HG03045 (cell line): ENCODE measurements at regions not wholly inside any gene's neighbourhood (a gene's known extent, or its start where the extent isn't known, plus 50 kb on each side); places are given as distances from the start of the nearest gene placed in this dataset.
"Not testable (repeated sequence)": the region's sequence is repeated elsewhere in the genome, so short reads cannot be mapped to it uniquely, and the experiment has no call there.

Experiments used
- ATAC-seq: cut with Tn5 transposase; IDR thresholded peaks from one replicate; pipeline ENCODE4 v1.9.1; 2021; ENCODE audit warnings: mild to moderate bottlenecking, moderate library complexity; ENCODE audit not compliant: unreplicated experiment

- no peak for ATAC-seq
Measured at GRCh38 chr3:66552846-66553245, 52.0 kb upstream of the LRIG1 start.

DNA sequence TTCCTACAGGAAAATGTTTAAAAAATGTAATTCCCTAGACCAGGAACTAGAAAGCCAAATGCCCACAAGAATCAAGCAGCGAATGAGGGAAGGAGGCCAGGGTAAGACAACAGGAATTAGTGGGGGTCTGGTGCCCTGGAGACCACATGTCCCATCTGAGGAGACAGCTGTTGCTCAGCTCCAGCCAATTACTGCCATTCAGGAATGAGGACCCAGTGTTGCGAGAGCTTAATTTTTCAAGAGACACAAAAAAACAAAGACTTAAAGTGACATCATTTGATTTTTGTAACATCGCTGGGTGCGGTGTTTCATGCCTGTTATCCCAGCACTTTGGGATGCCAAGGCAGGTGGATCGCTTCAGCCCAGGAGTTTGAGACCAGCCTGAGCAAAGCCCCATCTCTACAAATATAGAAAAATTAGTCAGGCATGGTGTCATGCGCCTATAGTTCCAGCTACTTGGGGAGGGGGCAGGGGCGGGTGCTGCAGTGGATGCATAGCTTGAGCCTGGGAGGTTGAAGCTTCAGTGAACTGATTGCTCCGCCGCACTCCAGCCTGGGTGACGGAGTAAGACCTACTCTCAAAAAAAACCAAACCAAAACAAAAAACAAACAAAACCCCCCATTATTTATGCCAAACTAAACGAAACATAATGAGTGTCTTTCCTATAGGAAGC is 52.8 kb upstream of the LRIG1 start:
- ATAC-seq = no peak

GRCh38 chr3:66554178-66554577 is 53.4 kb upstream of the LRIG1 start:
- ATAC-seq = no peak

GRCh38 chr3:66555214-66555844 is 54.5 kb upstream of the LRIG1 start:
- no peak for ATAC-seq

DNA sequence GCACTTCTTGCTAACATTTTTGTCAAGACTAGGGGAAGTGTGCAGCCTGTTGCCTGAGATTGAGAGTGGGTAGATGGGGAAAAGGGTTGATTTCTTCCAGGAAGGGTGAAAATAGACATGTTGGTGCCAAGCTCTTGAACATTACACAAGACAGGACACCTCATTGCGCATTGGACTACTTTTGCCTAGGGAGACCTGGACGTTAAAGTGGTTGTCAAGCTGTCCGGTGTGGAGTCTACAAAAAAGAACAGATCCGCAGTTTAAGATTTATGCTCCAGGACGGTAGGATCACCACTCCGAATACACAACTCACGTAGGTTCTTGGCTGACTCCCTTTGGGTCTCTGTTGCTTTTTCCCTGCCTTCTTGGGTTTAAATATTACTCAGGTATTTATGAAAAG is 56.3 kb upstream of the LRIG1 start:
- ATAC-seq = no peak

- not testable (repeated sequence) for ATAC-seq
Measured at GRCh38 chr3:66559924-66560323, 59.1 kb upstream of the LRIG1 start.

- ATAC-seq = no peak
Measured at GRCh38 chr3:66561367-66561766, 60.5 kb upstream of the LRIG1 start.

DNA sequence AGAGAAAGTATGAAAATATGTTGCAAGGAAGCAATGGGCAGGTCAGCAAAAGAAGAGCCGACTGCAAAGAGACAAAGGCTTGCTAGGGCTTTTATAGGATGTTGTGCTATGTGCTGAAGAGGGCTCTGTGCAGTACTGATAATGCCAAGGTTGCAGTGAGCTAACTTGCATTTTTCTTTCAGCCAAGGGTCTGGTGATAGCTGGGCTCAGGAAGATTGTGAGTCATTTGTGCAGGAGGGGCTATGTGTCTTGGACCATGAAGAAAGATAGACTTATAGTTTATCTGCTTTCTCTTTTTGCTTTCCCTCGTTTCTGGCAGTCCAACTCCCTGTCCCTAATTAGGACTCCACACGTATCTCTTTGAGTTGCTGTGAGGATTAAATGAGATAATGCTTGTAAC is 64.5 kb upstream of the LRIG1 start:
- ATAC-seq = no peak

GRCh38 chr3:66567077-66567476 is 66.3 kb upstream of the LRIG1 start:
- no peak for ATAC-seq

GRCh38 chr3:66572090-66572675 is 71.4 kb upstream of the LRIG1 start:
- no peak for ATAC-seq

DNA sequence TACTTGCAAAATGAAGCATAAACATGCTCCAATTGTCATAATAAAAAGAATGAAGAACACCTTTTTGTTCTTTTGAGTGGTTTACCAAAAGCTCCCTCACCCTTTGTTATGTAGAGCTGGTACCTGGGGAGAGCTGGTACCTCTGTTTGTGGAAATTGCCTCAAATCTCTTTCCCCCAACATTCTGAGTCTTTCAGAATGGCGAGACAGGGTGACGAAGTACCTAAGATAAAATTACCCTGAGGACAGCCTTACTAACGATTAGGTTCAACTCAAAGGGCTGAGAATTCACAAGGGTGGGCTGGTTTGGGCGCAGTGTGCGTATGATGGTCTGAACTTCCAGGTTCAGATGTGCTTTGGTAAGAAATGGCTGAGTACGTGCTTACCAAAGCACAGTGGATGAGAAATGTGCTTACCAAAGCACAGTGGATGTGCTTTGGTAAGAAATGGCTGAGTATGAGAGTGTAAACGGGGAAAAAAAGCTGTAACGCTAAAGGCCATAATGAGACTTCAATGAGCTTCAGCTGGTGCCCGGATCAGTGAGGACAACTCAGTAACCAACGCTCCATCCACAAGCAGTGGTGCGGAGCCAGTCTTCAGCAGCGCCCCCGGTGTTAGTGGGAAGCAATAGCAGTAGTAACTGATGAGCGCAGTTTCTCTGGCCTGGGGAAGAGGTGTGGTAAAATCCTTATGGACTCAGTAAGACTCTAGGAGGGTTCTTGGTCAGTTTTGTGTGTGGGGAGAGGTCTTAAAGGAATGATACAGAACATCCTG is 72.3 kb upstream of the LRIG1 start:
- no peak for ATAC-seq

- ATAC-seq = no peak
Measured at GRCh38 chr3:66574091-66574490, 73.3 kb upstream of the LRIG1 start.

- no peak for ATAC-seq
Measured at GRCh38 chr3:66577426-66578203, 76.8 kb upstream of the LRIG1 start.

GRCh38 chr3:66581256-66581655 is 80.4 kb upstream of the LRIG1 start:
- ATAC-seq = no peak

DNA sequence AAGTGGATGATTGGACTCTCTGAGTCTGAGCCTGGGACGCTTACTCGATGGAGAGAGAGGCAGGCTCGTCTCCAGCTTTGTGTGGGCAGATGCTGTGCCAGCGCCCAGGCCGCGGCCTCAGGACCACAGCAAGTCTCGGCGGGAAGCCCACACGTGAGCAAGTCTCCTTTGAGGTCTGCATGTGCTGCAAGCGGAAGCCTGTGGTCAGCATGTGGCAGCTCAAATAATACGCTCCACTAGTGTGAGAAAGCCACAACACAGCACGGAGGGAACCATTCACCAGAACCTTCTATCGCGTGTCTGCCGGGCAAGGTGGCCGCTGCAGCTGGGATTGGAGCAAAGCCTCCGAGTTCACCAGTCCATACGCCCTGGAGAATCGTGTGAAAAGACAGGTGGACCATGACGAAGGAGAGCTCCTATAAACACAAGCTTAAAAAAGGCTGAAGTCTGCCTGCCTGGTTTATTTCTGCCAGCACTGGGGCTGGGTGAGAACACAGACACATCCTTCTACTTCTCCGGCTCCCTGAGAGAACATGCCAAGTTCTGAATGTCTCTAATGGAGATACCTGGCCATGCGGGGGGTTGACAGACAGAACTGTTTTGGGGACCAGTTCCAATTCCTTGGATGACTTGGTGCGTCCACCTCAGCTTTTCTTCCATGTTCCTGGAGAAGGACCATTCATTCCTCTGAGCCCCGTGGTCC is 82.0 kb upstream of the LRIG1 start:
- no peak for ATAC-seq

DNA sequence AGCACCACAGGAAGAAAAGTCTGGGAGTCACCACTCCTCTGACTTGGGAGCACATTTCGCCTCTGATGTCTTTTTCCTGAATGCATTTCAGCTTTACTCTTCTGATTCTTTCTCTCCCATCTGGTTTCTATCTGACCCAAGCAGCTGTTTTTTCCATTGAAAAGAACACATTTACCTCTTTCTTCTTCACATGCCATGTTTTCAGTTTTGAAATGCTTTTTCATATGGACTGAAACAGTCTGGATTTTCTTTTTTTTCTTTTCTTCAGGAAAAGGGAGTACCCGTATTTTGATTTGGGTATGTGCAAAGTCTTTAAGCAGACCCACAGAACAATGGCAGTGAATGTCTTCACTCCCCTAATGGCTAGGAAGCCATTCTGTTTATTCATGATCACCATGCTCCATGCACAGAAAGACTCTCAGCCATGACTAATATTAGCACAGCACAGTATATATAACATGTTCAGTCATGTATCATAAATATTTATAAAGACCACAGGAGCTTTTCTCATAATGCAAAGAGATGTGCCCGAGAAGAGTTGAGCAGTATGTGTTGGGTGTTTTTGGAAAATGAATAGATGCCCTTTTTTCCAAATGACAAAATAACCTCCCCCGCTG is 82.7 kb upstream of the LRIG1 start:
- ATAC-seq = no peak

DNA sequence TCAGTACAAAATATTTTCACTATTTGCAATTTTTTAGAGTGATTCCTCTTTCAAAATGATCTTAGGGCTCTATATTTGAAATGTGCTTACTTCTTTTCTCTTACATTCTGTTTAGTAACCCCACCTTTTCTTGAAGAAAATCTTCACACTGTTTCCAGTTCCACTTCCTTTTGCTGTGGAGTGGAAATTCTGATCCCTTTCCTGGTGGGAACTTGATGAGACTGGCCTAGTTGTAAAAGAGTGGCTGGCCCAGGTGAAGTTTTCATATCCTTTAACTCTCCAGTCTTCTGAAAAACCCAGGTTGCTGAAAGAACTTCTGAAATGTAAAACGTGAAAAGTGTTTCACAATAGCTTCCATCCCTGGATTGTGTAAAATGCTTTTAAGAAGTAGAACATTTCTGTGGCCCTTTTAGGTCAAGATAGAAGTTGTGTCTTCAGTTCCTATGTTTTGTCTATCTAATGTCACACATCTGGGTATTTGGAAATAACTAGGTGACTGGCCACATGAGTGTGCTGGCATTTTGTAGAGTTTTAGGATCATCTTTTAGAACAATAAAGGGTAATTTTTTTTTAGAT is 84.8 kb upstream of the LRIG1 start:
- no peak for ATAC-seq

- no peak for ATAC-seq
Measured at GRCh38 chr3:66586853-66587252, 86.0 kb upstream of the LRIG1 start.

DNA sequence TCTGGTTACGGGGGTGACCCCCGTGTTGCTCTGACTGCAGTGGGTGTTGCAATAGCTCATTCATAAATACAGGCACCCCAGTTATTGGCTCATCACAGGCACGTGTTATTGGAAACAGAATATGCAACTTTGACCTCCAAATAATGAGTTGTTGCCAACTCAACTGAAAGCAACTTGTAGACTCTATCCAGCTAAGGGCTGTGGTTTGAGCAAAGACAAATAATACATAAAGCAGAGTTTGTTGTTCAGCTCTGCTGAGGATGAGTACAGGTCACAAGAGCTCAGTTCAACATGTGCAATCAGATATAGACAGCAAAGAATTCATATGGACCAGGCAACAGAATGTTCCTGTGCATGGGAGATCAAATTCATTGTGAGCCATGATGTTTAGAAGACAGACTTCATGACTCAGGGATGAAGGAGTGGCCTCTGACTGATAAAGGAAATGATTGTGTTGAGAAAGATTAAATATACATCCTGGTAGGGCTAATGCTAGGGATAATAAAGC is 87.6 kb upstream of the LRIG1 start:
- ATAC-seq = no peak
